ENCODE measurements at regions not wholly inside any gene's neighbourhood (a gene's known extent, or its start where the extent isn't known, plus 50 kb on each side); places are given as distances from the start of the nearest gene placed in this dataset.

GRCh38 chr5:88656221-88656950 lies 226.6 kb downstream of the MEF2C start:
- TF ChIP-seq, protein P1, sequence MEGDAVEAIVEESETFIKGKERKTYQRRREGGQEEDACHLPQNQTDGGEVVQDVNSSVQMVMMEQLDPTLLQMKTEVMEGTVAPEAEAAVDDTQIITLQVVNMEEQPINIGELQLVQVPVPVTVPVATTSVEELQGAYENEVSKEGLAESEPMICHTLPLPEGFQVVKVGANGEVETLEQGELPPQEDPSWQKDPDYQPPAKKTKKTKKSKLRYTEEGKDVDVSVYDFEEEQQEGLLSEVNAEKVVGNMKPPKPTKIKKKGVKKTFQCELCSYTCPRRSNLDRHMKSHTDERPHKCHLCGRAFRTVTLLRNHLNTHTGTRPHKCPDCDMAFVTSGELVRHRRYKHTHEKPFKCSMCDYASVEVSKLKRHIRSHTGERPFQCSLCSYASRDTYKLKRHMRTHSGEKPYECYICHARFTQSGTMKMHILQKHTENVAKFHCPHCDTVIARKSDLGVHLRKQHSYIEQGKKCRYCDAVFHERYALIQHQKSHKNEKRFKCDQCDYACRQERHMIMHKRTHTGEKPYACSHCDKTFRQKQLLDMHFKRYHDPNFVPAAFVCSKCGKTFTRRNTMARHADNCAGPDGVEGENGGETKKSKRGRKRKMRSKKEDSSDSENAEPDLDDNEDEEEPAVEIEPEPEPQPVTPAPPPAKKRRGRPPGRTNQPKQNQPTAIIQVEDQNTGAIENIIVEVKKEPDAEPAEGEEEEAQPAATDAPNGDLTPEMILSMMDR (IDR thresholded peaks at IDR 0.05), result no peak
- no peak for TF ChIP-seq POLR2AphosphoS5 (IDR thresholded peaks at IDR 0.05)
- TF ChIP-seq EP300 (IDR thresholded peaks at IDR 0.05; ENCODE audit: low read depth), result no peak
- TF ChIP-seq POLR2A (IDR thresholded peaks at IDR 0.05), result no peak

All from transverse colon (tissue), 4 donors.